Islet precursor cell (in vitro differentiated cells): ENCODE measurements at regions not wholly inside any gene's neighbourhood (a gene's known extent, or its start where the extent isn't known, plus 50 kb on each side); places are given as distances from the start of the nearest gene placed in this dataset.

ENCODE experiments used
- DNase-seq: peaks from one replicate; pipeline ENCODE4 v3.0.0-alpha.2; 2018

DNA sequence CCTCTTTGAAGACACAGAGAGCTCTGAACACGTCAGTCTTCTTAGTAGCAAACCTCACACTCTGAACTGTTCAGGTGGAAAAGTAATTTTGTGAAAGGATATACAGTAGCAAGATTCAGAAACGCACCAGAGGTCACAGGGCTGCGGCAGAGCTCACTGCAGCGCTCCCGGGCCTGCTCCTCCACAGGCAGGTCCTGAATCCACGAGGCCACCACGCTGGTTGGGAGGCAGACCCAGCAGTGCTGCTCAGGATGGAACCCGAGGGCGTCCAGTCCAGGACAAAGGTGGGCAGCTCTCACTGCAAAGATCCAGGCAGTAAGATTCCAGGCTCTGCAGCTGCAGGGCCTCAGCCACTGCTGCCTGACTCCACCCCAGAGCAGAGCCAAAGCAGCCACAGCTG is 576.2 kb upstream of the SALL3 start:
- no peak for DNase-seq

DNA sequence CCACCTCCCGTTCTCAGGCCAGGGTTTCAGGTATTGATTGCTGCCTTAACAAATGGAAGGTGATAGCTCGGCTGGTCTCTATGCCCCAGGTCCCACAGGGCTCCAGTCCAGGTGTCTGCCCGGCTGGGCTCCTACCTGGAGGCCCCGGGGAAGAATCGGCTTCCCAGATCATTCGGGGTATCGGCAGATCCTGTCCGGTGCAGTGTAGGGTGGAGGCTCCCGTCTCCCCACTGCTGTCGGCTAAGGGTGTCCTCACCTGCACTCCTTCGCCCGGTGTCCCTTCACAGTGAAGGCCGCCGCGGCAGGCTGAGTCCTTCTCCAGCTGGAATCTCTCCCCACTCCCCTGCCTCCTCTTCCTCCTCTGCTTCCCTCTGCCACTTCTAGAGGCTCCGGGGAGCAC is 573.9 kb upstream of the SALL3 start:
- no peak for DNase-seq

- no peak for DNase-seq
Observed at GRCh38 chr18:78406743-78407465, 572.7 kb upstream of the SALL3 start.

- no peak for DNase-seq
Observed at GRCh38 chr18:78407466-78407844, 572.2 kb upstream of the SALL3 start.

GRCh38 chr18:78408623-78409022 is 571.0 kb upstream of the SALL3 start:
- DNase-seq = no peak

- DNase-seq = no peak
Observed at GRCh38 chr18:78410094-78410786, 569.4 kb upstream of the SALL3 start.

DNA sequence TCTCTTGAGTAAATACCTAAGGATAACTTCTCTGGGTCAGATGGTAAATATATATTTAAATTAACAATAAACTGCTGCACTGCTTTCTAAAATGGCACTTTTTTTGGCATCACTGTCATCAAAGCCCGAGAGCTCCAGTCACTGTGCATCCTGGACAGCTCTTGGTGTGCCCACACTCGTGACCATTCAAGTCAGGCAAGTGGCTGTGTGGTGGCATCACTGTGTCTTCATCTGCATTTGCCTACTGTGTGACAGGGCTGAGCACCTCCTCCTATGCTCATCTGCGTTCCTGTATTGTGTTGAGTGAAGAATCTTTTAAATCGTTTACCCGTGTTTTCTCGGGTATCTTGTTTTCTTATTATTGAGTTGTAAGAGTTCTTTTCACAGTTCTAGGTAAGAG is 568.1 kb upstream of the SALL3 start:
- DNase-seq = no peak

- no peak for DNase-seq
Observed at GRCh38 chr18:78414302-78414701, 565.3 kb upstream of the SALL3 start.

GRCh38 chr18:78416853-78417252 is 562.8 kb upstream of the SALL3 start:
- no peak for DNase-seq

DNA sequence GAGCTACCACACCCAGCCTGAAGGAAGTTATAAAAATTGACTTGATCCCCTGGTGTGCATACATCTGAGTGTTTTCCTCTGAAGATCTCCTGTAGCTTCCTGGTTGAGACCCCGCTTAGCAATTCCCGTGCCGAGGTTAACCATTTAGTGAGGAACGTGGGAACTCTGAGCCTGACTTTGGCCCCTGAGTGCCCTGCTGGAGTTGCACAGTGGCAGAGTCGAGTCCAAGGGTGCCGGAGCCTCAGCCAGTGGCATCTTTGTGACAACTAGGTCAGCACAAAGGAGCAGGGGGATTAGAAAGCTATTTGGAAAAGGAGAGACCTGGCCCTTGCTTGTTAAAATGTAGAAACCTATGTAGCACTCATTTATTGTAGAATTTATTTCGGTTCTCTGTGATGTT is 561.2 kb upstream of the SALL3 start:
- no peak for DNase-seq

- no peak for DNase-seq
Observed at GRCh38 chr18:78419171-78419570, 560.4 kb upstream of the SALL3 start.

DNA sequence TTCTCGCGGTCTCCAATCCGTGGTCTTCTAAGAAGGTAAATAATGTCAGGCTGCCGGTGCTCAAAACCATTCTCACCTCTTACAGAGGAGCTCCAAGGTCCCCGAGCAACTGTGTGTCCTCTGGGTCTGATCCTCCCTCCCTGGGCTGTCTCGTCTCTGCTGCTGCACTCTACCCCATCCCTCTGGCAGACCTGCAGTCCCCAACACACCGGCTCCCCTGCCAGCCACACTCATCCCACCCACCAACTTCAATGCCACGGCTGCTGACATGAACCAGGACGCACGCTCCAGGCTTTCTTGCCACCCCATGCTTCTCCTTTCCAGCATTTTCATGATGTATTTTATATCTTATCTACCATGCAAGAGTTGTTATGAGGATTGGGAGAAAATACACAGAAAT is 559.5 kb upstream of the SALL3 start:
- no peak for DNase-seq

GRCh38 chr18:78421392-78421791 is 558.2 kb upstream of the SALL3 start:
- no peak for DNase-seq

DNA sequence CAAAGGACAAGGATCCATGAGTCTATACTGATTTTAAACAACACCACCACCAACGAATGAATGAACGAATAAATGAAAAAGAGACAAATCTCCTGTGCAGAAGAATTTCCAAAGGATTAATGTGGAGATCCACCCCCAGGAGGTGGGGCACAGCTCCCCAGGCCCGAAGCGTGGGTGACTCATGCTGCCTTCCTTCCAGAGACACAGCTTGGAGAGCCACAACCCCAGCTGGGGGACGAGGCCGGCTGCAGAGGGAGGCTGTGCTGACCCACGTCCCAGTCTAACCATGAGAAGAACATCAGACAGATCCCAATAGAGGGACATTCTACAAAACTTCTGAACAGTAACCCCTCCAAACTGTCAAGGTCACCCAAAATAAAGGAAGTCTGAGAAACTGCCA is 557.3 kb upstream of the SALL3 start:
- no peak for DNase-seq

DNA sequence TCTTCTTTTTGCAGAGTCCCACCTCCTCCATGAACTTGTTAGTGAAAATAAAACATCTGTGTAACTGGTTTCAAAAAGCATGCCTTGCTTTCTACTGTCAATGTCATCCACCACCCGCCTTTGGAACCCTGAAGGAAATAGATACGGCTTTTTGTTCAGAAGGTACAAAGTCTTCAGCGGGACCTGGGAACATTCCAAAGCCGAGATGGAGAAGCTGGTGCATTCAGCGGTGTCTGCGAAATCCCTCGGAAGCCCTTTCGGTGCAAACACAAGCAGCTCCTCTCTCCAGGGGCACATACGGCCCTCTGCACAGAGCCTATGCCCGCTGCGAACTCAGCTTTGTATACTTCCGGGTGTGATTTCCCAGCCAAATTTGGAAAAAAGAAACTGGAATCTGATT is 555.8 kb upstream of the SALL3 start:
- DNase-seq = no peak

GRCh38 chr18:78424403-78425018 is 555.1 kb upstream of the SALL3 start:
- DNase-seq = no peak

GRCh38 chr18:78425019-78425412 is 554.6 kb upstream of the SALL3 start:
- no peak for DNase-seq

DNA sequence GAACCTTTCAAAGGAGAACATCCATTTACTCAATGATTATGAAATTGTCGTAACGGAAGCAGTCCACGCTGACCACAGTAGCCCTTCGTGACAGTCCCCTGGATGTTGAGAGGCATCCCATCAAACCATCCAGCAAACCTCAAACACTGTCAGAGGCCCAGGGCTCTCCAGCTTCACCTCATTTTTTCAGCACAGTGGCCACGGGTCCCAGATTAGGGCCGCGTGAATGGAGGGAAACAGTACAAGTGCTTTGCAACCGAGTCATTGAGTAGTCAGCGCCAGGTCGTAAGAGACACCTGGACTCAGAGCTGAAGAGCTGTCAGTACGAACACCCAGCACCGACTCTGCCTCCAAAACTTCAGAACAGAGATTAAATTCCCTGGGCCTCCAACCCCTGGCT is 552.5 kb upstream of the SALL3 start:
- DNase-seq = no peak

DNA sequence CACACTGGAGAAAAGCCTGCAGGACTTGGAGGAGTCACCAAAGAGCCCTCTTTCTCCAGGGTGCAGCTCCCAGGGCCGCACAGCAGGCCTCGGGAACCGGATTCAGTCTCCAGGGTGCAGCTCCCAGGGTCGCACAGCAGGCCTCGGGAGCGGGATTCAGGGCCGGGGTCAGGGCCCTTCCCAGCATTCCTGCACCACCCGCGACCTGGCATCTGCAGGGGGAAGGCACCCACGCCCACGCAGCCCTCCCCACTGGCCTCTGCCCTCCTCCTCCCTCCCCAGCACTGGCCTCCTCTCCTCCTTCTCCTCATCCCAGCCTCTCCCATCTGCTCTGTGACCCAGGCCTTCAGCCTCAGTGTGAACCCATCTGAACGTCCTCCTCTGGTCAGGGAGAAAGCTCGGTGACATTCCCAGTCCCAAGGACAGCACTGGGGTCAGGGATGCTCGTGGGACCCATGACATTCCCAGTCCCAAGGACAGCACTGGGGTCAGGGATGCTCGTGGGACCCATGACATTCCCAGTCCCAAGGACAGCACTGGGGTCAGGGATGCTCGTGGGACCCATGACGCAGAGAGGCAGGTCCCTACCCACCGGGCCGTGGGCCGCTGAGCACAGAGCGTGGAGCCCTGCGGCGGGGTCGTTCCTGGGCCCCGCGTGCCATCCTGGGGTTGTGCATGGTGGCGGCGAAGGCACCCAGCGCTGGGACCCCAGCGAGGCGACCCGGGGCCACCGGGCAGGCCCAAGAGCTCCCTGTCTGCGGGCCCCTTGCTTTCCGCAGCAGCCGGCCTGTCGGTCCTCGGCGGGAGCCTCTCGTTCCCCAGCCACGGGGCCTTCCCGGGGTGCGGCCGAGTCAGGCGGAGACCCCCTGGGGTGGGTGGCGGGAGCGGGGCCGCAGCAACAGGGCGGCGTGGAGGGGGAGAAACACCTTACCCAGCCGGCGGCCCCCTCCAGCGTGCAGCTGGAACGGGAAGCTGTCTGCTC is 550.2 kb upstream of the SALL3 start:
- DNase-seq = no peak

- DNase-seq = no peak
Observed at GRCh38 chr18:78430131-78430758, 549.4 kb upstream of the SALL3 start.

- DNase-seq = no peak
Observed at GRCh38 chr18:78431606-78432005, 548.0 kb upstream of the SALL3 start.

DNA sequence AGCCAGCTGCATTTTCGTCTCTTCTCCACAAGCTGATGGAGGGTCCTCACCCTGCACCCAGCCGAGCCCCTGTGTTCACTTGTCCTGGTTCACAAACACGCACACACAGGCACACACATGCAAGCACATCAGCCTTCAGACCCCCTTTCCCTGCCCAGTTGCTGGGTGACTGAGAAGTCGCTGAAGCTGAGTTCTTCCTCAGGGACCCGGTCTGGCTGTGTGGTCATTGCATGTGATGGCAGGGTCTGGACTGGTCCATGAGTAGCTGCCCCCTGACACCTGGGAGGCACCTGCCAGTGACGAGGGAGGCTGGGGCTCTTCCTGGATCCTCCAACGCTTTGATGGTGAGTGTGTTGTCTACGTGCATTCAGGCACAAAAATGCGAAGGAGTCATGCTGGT is 546.1 kb upstream of the SALL3 start:
- no peak for DNase-seq

DNA sequence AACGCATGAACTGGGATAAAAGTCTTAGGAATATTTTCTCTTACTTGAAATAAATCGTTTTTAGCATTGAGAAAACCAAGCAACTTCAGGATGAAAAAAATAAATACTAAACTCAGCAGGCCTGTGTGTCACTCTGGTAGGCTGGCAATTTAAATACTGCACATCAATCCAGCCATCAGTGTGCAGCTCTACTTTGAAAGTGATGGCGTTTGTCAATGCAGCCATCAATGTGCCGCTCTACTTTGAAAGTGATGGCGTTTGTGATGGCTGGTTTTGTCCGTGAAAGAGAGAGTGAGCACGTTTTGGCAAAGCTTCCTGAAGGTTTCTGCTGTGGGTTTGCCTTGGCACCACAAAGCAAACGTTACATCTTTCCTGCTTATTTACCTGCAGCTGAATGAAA is 543.5 kb upstream of the SALL3 start:
- no peak for DNase-seq
